ENCODE measurements at regions not wholly inside any gene's neighbourhood (a gene's known extent, or its start where the extent isn't known, plus 50 kb on each side); places are given as distances from the start of the nearest gene placed in this dataset.

- H2BK120ac ChIP-seq (ENCODE audit: low read depth, low read length): no peak overlapping the region
- 0 out of 2 replicates have a peak, but pooled peaks cover 2% of the 10 kb centered on the region for H3K4me1 ChIP-seq (ENCODE audit: control insufficient read depth, insufficient read depth, low read length)
- in situ Hi-C loops (cut with MboI; ENCODE audit: low sequenced_read_pairs): no loop called here
- no peak overlapping the region for H3K14ac ChIP-seq (replicated peaks; ENCODE audit: low read depth, low read length)
- ATAC-seq (ENCODE audit: low read depth) (no peak), DNase-seq (no peak)
- H2BK20ac ChIP-seq (ENCODE audit: low read depth, low read length): no peak overlapping the region
- 84% methylated on average over 13 of the region's 18 CpGs; no CpG with 5 or more reads in 1 of the 2 experiments for WGBS, 2 experiments (ENCODE audit: extremely low coverage in 2 of 2, insufficient read length in 1 of 2)
- TF ChIP-seq NFE2L2 (IDR thresholded peaks at IDR 0.05; ENCODE audit: low read depth, low read length) (no peak), BHLHE40 (IDR thresholded peaks at IDR 0.05; ENCODE audit: low read depth, low read length) (no peak), POLR2A (IDR thresholded peaks at IDR 0.05; ENCODE audit: low read depth, low read length) (no peak), MAZ (IDR thresholded peaks at IDR 0.05; ENCODE audit: borderline replicate concordance, low read depth, low read length) (no peak), CEBPB (IDR thresholded peaks at IDR 0.05; ENCODE audit: low read depth, low read length) (no peak), MXI1 (IDR thresholded peaks at IDR 0.05; ENCODE audit: borderline replicate concordance, low read depth, low read length) (no peak), MAFK (IDR thresholded peaks at IDR 0.05; ENCODE audit: low read depth, low read length) (no peak)
- H3K9me1 ChIP-seq (ENCODE audit: insufficient read depth, low read length): no peaks in the 10 kb centered on the region
- H3K27ac ChIP-seq (ENCODE audit: insufficient read depth, low read length): no peak overlapping the region
- H3K9ac ChIP-seq (ENCODE audit: low read depth, low read length): no peak overlapping the region
- H2AK5ac ChIP-seq (ENCODE audit: low read depth, low read length): no peak overlapping the region
- no peak overlapping the region for H2BK15ac ChIP-seq (ENCODE audit: low read depth, low read length)
- H4K91ac ChIP-seq (ENCODE audit: insufficient read depth, low read depth, low read length): no peak overlapping the region
- H3K23ac ChIP-seq (ENCODE audit: low read depth, low read length): no peak overlapping the region
- no peak overlapping the region for H3K56ac ChIP-seq (ENCODE audit: extremely low read depth, insufficient read depth, low read length)
- dilution Hi-C loops (cut with HindIII; ENCODE audit: low sequenced_read_pairs, unreplicated experiment): no loop called here
- H3K18ac ChIP-seq (ENCODE audit: low read depth, low read length): no peak overlapping the region
- H2AFZ ChIP-seq (replicated peaks; ENCODE audit: low read length, poor library complexity): no peak overlapping the region
- no peak overlapping the region for H4K5ac ChIP-seq (ENCODE audit: low read depth, low read length)
- no peaks in the 10 kb centered on the region for H4K20me1 ChIP-seq (ENCODE audit: insufficient read depth, low read length)
- H3K36me3 ChIP-seq (ENCODE audit: control insufficient read depth, insufficient read depth, low read length): no peaks in the 10 kb centered on the region
- no peak overlapping the region for H2AK9ac ChIP-seq (replicated peaks; ENCODE audit: low read depth, low read length, poor library complexity)
- no peak overlapping the region for H2BK5ac ChIP-seq (ENCODE audit: low read depth, low read length, poor library complexity, severe bottlenecking)
- BruUV-seq (replicated peaks): no TSS peak
- no peak overlapping the region for H4K8ac ChIP-seq (ENCODE audit: low read depth in 2 of 2, low read length in 2 of 2)
- intact Hi-C loops (cut with micrococcal nuclease): no loop called here
- H3K9me3 ChIP-seq (ENCODE audit: control insufficient read depth, insufficient read depth, low read length): peaks cover 2% of the 10 kb centered on the region; the same call in 1 of the 2 replicates
- ChIA-PET POLR2A (ENCODE audit: unreplicated experiment) (no interaction called here), CTCF (no interaction called here)
- H3K4me3 ChIP-seq (ENCODE audit: insufficient read depth, low read depth, low read length): no peak overlapping the region
- no peak overlapping the region for H3K4me2 ChIP-seq (ENCODE audit: low read depth, low read length)
- no peaks in the 10 kb centered on the region for H3K79me1 ChIP-seq (ENCODE audit: low read depth in 1 of 2, low read length in 2 of 2)
- H3K27me3 ChIP-seq (ENCODE audit: control insufficient read depth, insufficient read depth, low read length): peaks cover 17% of the 10 kb centered on the region
- H3K4ac ChIP-seq (ENCODE audit: low read depth, low read length): no peak overlapping the region
Observed at GRCh38 chr18:76736309-76736708, 86.0 kb upstream of the ZNF236 start.

All from IMR-90 (cell line).